Gastrocnemius medialis (tissue), 4 donors: ENCODE measurements at regions not wholly inside any gene's neighbourhood (a gene's known extent, or its start where the extent isn't known, plus 50 kb on each side); places are given as distances from the start of the nearest gene placed in this dataset.

ENCODE experiments used
- POLR2A ChIP-seq, 2 donors: fragments of 450-650 bp; IDR thresholded peaks; one replicate each; pipeline ENCODE4 v1.6.1; 2017; ENCODE audit warnings: antibody characterized with exemption in 2 of 2, mild to moderate bottlenecking in 2 of 2, moderate library complexity in 2 of 2
- TF ChIP-seq, protein P1 (sequence below), 5 experiments: fragments of 450-650 bp in 3 of 5; fragments of 200-600 bp in 2 of 5; sonication (generic) in 2 of 5; IDR thresholded peaks in 4 of 5; conservative IDR thresholded peaks in 1 of 5; 1 replicate in 4 of 5; 2 replicates in 1 of 5; pipeline ENCODE4 v1.5.1; 2016 to 2019; ENCODE audit warnings: antibody characterized with exemption in 5 of 5, mild to moderate bottlenecking in 3 of 5, moderate library complexity in 3 of 5

DNA sequence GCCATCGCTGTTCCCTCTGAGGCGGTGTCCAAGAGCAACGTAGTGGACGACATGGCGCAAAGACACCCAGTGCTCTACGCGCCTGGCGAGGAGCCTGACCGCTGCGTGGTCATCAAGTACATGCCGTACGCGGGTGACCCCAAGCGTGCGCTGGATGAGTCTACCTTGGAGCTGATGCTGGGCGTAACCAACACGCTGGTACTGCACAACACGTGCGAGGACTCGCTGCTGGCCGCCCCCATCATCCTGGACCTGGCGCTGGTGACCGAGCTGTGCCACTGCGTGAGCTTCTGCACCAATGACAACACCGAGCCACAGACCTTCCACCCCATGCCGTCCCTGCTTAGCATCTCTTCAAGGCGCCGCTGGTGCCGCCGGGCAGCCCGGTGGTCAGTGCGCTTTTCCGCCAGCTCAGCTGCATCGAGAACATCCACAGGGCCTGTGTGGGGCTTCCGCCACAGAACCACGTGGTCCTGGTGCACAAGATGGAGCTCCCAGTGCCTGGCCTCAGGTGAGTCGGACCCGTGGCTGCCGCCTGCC lies 129.0 kb downstream of the ANAPC4 start:
- TF ChIP-seq POLR2A (IDR thresholded peaks at IDR 0.05), result no peak
- TF ChIP-seq, protein P1, sequence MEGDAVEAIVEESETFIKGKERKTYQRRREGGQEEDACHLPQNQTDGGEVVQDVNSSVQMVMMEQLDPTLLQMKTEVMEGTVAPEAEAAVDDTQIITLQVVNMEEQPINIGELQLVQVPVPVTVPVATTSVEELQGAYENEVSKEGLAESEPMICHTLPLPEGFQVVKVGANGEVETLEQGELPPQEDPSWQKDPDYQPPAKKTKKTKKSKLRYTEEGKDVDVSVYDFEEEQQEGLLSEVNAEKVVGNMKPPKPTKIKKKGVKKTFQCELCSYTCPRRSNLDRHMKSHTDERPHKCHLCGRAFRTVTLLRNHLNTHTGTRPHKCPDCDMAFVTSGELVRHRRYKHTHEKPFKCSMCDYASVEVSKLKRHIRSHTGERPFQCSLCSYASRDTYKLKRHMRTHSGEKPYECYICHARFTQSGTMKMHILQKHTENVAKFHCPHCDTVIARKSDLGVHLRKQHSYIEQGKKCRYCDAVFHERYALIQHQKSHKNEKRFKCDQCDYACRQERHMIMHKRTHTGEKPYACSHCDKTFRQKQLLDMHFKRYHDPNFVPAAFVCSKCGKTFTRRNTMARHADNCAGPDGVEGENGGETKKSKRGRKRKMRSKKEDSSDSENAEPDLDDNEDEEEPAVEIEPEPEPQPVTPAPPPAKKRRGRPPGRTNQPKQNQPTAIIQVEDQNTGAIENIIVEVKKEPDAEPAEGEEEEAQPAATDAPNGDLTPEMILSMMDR (IDR thresholded peaks at IDR 0.05 in 4 of 5, conservative IDR thresholded peaks at IDR 0.05 in 1 of 5), result no peak
